Fibroblast of peridontal ligament (primary cell): ENCODE measurements at regions not wholly inside any gene's neighbourhood (a gene's known extent, or its start where the extent isn't known, plus 50 kb on each side); places are given as distances from the start of the nearest gene placed in this dataset.
A peak's percentile ranks its signal among the peaks of the same experiment; 100 is the strongest.
"Not testable (repeated sequence)": the region's sequence is repeated elsewhere in the genome, so short reads cannot be mapped to it uniquely, and the experiment has no call there.

Source experiments
- DNase-seq: peaks from one replicate; pipeline ENCODE4 v3.0.0-alpha.2; 2010; ENCODE audit errors: extremely low read depth

DNA sequence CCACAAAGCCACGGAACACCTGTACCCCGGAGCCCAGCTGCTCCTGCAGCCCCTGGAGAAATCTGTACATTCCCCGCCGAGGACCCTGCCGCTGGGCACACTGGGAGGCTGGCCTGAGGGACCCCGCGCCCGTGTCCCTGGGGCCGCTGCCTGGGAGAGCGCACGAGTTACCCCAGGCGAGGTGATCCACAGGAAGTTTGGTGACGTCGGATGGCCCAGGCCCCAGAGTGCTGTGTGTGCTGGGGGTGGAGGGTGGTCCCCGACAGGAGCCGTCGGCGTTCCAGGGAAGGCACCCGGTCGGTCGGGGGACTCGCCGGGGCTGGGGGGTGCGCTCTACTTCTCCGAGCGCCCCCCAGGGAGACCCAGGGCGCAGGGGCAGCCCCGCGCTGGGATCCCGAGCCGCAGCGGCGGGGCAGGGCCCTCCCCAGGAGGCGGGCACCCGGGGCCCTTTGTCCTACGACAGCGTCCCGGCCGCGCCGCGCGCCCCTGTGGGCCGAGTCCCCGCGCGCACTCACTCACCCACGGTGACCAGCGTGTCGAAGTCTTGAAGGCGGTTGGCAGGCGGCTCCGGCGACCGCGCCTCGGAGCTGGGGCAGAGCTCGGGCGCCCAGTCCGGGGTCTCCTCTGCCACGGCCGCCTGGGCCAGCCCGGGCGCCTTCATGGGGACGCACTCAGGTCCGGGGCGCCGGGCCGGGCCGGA, 129.5 kb upstream of the PRKX start:
- DNase-seq, result not testable (repeated sequence)

DNA sequence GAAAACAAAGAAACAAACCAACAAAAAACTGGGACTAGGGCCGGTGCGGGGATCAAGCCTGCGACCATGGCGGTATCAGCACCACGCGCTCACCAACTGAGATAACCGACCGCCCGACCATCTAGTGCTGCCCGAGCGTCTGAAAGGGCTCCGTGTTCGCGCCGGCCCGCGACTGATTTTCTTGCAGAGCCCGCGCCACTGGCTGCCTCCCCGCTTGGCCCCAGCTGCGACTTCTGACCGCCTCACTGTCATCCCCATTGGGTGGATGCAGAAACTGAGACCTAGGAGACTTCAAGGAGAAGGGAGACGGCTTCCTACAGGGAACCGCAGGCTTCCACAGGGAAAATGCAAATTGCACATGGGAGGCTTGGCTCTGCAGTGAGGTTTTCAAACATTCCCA, 125.3 kb upstream of the PRKX start:
- not testable (repeated sequence) for DNase-seq

DNA sequence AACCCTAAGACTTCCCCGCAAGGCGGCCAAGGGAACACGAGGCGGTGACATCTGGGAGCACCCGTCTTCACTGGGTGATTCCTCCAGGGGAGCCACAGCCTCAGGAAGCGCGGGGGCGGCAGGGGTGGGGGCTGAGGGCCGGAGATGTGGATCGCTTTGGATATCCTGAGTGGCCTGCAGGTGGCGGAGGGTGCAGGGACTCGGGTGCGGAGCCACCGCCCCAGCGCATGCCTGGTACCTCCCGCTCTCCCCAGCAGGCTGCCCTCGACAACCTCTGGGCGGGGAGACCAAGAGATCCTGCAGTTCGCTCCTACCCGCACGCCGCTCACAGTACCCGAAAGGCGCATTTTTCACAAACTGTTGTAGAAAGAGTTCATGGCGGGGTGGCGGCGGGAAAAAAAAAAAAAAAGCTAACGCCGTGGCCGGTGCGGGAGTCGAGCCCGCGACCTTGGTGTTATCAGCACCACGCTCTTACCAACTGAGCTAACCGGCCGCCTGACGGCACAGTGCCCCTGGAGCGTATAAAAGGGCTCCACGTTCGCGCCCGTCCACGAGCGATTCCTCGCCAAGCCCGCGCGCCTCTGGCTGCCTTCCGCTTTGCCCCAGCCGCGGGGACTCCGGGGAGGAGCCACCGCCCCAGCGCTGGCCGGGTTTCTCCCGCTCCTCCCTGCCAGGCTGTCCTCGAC, 124.7 kb upstream of the PRKX start:
- DNase-seq, result not testable (repeated sequence)

DNA sequence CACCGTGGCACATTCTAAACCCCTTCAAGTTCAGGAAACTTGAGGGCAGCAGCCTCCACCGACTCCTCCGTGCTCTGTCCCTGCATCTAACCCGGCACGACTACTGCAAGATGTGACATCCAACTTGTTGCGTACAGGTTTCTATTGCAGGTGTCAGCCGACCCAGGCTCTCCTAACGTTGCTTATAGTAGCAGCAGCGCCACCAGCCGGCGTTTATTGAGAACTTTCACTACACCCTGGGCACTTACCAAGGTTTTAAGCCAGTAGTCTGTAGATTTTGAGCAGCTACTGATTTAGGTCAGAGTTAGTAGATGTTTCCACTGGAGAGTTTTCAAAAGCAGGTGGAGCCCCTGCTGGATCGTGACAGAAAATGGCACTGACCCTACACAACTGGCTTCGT, 123.8 kb upstream of the PRKX start:
- not testable (repeated sequence) for DNase-seq

DNA sequence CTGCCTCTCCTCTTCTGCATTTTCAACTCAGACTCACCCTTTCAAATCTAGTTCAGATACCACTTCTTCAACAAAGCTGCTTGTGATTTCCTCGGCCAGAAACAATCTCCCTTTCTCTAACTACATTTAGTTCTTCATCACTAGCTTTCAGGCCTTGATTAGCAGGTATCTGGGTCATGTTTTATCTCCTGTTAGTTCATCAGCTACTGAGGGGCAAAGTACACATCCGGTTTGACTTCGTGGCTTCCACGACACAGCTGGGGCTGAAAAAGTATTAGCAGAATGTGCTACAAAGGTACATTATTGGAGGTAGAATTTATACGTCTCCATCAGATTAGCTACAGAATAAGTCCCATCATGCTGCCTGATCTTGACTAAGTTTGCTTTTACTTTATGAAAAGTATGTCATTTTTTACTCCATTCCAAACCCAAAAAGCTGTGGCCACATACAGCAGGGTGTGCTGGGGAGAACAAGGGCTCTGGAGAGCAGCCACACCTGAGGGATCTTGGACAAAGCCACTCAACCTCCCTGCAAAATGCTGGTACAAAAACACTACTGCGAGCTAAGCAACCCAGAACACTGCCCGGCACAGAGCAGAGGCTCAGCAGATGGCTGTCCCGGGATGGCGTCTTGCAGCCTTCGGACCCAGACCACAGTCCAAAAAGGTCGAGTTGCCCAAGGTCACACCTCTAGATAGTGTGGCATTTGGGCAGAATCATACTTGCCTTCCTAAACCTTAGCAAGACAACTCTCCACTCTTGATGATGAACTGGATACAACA, 120.5 kb upstream of the PRKX start:
- DNase-seq, result not testable (repeated sequence)

DNA sequence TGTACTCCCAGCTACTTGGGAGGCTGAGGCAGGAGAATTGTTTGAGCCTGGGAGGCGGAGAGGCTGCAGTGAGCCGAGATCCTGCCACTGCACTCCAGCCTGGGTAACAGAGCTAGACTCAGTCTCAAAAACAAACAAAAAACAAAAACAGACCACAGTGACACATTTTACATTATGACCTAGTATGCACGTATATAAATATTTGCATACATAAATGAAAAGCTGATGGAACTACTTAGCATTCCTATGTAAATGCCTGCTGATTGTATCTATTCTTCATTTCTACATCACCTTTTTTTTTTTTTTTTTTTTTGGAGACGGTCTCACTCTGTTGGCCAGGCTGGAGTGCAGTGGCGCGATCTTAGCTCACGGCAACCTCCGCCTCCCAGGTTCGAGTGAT, 116.6 kb upstream of the PRKX start:
- not testable (repeated sequence) for DNase-seq

DNA sequence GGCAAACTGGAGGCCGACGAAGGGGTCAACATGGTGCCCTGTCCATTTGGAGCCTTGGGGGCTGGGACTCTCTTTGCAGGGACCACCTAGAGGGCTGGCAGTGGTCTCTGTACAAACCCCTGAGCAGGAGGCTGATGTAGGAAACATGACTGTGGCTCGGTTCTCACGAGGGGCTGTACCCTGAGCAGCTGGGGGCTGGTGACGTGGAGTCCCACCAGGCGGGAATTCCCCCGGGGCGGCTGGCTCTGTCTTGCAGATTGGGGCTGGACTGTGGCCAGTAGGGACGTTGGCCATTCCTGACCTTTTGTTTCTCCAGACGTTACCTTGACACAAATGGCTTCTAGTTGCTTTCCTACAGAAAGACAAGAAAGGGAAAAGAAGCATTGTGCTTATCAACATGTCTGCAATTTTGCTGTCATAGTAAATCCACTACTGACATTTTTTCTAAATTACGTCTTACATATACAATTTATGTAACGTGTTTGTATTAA, 115.6 kb upstream of the PRKX start:
- DNase-seq, result not testable (repeated sequence)

DNA sequence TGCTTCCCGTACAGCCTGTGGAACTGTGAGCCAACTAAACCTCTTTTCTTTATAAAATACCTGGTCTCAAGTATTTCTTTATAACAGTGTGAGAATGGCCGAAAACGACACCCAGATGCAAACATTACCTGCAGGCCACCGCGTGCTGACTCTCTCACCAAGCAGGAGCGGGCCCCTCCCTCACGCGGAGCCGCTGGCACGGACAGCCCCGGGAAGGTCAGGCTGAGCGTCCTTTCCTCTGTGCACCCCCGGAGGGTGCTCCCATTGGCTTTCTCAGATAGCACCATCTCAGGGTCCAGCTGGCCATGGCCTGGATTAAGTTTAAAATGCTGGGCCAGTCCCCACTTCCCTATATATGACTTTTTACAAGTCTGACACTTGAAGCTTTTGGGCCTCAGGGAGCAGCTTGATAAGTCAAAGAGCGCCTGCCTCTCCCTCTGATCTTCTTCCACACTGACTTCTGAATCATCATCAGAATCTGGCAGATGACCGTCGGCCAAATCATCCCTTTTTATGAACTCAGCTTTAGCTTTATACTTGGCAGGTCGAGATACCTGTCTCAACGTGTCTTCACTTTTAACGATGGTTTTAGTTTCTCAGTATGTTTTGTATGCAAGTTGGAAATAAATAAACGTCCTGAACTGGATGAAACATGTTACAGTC, 115.1 kb upstream of the PRKX start:
- not testable (repeated sequence) for DNase-seq

DNA sequence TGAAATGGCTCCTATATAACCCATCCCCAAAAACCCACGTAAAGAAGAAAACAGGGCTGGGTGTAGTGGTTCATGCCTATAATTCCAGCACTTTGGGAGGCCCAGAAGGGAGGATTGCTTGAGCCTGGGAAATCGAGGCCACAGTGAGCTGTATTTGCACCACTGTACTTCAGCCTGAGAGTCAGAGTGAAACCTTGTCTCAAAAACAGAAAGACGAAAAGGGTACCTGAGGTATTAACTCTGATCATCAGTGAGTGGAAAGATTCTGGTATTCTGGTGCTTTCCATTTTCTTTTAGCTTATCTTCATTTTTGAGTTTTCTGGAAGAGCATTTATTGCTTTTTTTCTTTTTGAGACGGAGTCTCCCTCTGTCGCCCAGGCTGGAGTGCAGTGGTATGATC, 110.6 kb upstream of the PRKX start:
- DNase-seq, result not testable (repeated sequence)

DNA sequence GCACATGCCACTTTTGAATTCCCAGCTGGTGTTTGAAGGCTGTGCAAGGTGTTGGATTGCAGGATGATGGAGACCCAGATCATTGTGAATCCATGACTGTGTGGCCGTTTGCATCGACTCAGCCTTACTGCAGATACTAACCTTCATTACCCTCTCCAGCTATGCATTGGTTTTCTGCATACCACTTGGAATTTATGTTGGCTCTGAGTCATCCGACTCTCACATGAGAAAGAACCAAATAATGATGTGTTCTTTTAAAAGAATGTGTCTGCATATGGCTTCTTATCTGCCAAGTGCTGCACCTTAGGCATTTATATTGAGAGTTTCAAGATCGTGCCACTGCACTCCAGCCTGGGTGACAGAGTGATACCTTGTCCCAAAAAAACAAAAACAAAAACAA, 106.7 kb upstream of the PRKX start:
- peak; percentile 65 for DNase-seq

DNA sequence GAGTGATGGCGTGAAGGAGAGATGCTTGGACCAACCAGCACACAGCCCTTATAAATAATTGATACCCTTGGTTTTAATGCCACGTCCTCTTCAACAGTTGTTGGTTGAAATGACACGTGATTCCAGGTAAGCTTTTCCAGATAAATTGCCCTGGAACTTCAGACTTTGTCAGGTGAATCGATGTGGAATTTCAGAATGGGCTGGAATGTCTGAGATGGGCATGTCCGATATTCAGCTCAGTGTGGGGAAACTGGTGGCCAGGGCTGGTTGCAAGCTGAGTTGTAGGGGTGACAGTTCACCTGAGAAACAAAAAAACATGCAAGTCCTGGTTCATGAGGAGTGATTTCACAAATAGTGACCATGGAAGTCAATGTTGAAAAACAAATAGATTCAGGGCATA, 104.0 kb upstream of the PRKX start:
- DNase-seq, result not testable (repeated sequence)

DNA sequence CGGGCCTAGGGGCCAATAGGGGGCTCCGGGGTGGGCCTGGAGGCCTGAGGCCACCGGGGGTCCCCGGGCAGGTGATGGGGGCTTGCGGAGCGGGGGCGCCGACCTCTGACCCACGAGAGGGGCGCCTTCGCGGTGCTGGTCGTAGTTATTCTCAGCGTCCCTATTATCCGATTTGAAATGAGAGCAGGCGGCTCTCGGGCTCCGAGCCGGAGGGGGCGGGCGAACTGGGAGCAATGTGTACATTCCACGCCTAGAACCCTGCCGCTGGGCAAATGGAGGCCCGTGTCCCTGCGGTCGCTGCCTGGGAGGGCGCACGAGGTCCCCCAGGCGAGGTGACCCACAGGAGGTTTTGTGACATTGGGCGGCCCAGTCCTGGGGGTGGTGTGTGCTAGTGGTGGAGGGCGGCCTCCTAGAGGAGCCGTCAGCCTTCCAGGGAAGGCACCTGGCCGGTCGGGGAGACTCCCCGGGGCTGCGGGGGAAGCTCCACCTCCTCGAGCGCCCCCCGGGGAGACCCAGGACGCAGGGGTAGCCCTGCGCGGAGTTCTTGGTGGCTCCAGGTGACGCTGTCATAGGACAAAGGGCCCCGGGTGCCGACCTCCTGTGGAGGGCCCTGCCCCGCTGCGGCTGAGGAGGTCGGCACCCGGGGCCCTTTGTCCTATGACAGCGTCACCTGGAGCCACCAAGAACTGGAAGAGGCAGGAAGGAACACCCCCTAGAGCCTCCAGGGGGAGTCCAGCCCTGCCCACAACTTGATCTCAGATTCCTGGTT, 102.6 kb upstream of the PRKX start:
- DNase-seq, result no peak

DNA sequence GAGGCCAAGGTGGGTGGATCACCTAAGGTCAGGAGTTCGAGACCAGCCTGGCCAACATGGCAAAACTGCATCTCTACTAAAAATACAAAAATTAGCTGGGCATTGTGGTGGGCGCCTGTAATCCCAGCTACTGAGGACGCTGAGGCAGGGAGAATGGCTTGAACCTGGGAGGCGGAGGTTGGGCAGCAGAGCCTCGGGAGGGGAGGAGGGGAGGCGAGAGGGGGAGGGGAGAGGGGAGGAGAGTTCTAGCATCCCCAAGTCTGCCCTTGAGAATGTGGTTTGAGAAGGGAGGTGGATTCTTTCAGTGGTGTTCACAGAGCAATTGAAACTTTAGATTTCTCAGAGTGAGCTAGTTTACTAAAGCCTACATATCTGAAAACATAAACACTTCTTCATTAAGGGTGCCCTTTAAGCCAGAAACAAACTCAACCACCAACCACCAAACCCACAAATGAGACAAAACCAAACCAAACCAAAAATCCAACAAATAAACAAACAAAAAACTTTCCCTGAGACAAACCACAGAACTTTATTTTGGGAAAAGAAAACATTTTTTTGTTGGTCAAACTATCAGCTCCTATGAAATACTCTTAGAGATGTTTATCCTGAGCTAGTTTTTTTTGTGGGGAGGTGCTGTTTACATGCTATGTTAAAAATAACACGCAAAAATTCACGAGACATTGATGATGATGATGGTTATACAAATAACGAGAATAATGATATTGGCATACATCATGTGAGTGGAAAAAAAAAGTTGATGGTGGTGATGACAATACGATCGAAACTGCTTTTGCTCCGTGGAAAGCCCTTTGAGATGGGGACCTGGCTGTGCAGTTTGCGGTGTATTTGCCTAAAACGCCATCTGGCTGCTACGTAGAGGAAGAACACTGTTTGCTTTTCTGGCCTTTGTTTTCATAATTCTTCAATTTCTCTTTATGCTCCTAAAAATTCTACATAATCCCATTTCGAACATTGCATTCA, 98.2 kb upstream of the PRKX start:
- peak; percentile 59 for DNase-seq

DNA sequence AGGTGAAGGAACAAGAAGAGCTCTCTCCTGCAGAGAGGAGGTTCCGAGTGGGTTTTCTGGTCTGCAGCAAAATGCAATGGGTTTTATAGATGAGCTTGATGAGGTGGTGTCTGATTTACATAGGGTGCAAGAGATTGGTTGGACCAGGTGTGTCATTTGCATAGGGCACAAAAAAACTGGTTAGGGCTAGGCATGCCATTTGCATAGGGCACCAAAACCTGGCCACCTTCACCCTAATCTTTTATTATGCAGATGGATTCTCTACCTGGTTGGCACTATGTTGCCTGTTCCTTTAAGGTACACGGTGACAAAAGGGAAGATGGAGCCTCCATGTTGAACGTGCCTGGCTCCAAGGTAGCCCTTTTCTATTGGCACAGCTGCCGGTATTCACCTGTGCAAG, 94.5 kb upstream of the PRKX start:
- no peak for DNase-seq

DNA sequence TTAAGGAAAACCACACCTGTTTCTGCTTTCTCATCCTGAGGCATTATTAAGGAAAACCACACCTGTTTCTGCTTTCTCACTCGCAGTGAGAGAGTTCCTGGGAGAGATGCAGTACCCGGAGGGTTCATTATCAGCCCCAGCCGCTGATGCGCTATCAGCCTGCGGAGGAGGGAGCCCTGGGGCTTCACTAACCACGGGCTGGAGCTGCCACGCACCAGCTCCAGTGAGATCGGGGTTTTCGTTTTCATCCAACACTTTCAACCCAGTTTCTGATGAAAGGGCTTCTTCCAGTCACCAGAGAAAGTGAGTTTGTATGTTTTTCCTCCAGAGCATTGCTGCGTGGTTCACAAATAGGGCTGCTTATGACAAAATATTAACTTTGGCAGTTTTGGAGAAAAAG, 93.2 kb upstream of the PRKX start:
- no peak for DNase-seq

DNA sequence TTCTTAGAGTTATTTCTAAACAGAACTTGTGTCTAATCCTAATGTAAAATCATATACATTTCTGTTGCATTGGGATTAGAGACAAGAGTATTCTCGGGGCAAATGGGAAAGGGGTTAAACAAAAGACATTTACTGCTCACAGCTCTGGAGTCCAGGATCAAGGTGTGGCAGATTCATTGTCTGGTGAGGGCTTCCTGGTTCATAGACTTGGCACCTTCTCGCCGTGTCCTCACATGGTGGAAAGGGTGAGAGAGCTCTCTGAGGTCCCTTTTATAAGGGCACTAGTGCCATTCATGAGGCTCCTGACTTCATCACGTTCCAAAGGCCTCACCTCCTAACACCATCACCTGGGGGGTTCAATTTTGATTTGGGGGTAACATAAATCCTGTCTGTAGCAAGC, 90.3 kb upstream of the PRKX start:
- DNase-seq, result no peak

DNA sequence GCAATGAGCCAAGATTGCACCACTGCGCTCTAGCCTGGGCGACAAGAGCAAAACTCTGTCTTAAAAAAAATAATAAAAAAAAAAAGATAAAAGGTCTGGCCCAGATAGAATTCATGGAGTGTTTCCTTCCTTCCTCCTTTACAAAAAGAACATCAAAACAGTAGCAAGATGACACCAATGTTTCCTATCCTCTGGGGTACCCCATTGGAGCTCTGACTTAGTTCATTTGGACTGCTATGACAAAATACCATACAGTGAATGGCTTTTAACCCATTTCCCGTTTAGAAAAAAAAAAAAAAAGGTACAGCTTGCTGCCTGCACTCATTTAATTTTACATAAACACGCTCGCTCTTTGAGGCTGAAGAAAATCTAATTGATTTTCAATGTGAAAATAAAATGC, 89.9 kb upstream of the PRKX start:
- DNase-seq, result no peak

DNA sequence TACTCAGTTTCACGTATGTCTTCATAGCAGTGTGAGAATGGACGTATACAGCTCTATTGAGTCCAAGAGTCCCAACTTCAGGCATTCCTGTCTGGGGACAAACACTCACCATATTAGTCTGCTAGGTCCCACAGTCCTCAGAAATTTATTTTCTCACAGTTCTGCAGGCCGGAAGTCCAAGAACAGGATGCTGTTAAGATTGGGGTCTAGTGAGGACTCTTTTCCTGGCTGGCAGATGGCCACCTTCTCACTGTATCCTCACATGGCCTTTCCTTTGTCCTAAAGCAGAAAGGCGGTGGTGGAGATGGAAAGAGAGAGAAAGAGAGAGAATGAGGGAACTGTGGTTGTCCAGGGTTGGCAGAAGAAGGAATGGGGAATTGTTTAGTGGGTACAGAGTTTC, 82.0 kb upstream of the PRKX start:
- not testable (repeated sequence) for DNase-seq

DNA sequence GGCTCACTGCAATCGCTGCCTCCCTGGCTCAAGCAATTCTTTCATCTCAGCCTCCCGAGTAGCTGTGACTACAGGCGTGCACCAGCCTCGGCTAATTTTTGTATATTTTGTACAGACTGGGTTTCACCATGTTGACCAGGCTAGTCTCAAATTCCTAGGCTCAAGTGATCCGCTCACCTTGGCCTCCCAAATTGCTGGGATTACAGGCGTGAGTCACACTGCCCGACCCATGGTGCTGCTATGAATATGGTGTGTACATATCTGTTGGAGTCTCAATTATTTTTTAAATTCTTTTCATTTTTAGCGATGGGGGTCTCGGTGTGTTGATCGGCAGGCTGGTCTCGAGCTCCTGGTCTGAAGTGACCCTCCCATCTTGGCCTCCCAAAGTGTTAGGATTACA, 78.0 kb upstream of the PRKX start:
- no peak for DNase-seq
